ENCODE measurements at regions not wholly inside any gene's neighbourhood (a gene's known extent, or its start where the extent isn't known, plus 50 kb on each side); places are given as distances from the start of the nearest gene placed in this dataset.

- TF ChIP-seq IRF9 (tag; IDR thresholded peaks at IDR 0.05): no peak
- no peak for TF ChIP-seq JUND (IDR thresholded peaks at IDR 0.05; ENCODE audit: borderline replicate concordance, low read depth, low read length)
- no peak for TF ChIP-seq JUND (tag; IDR thresholded peaks at IDR 0.05; ENCODE audit: borderline replicate concordance, low read depth, low read length)
- TF ChIP-seq MLLT1 (IDR thresholded peaks at IDR 0.05): no peak
- no peak for TF ChIP-seq ZNF511 (CRISPR knock-in tag; IDR thresholded peaks at IDR 0.05)
- no peak for TF ChIP-seq ELF1 (tag; IDR thresholded peaks at IDR 0.05)
- no peak for TF ChIP-seq ZNF280A (IDR thresholded peaks at IDR 0.05; ENCODE audit: low read depth, partially characterized antibody)
- TF ChIP-seq MCM7 (IDR thresholded peaks at IDR 0.05): no peak
- TF ChIP-seq RFX7 (CRISPR knock-in tag; IDR thresholded peaks at IDR 0.05): no peak
- TF ChIP-seq PYGO2 (tag; IDR thresholded peaks at IDR 0.05): no peak
- no peak for TF ChIP-seq ZNF23 (CRISPR knock-in tag; IDR thresholded peaks at IDR 0.05)
- no peak for TF ChIP-seq ZKSCAN1 (IDR thresholded peaks at IDR 0.05; ENCODE audit: low read depth, low read length)
- no peak for TF ChIP-seq ETV5 (CRISPR knock-in tag; IDR thresholded peaks at IDR 0.05; ENCODE audit: low read depth)
- no peak for TF ChIP-seq SAFB2 (IDR thresholded peaks at IDR 0.05; ENCODE audit: borderline replicate concordance, low read depth, low read length, severe bottlenecking)
- no peak for TF ChIP-seq REST (IDR thresholded peaks at IDR 0.05; ENCODE audit: borderline replicate concordance)
- TF ChIP-seq REST (CRISPR knock-in tag; IDR thresholded peaks at IDR 0.05; ENCODE audit: low read depth): no peak
Observed at GRCh38 chr3:152672320-152672649, 162.6 kb upstream of the P2RY1 start (continued).

Measured in K562 (cell line).